ENCODE measurements at regions not wholly inside any gene's neighbourhood (a gene's known extent, or its start where the extent isn't known, plus 50 kb on each side); places are given as distances from the start of the nearest gene placed in this dataset.

DNA sequence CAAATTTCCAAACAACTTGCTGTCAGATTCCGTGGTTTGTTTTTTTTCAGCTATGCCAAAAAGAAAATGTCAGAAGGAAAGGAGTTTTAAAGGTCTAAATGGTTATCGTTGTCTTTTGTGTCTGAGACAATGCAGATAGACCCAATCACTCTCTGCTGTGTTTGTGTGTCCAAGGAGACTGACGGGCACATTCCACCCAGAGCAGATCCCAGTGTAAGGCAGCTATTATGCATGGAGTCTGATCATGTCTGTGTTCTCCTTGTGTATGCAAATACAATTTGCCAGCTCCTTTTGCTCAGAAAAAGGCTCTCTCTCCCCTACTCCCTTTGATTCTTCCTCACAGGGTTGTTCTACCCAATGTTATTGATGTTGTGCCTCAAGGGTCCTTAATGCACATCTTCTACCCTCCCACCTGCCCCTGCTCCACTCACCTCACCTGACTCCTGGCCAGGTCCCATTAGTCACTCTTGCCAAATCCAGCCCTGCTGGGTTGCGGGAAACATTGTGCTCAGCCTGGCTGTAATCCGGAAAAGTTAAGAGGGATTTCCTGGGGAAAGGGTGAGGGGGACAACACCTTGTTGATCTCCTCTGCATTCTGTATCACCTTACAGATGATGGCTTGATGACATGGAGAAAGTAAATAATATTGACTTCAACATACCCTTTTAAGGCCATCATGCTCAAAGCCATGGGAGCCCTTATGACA, 61.0 kb downstream of the OTOL1 start:
- no peaks in the 10 kb centered on the region for H3F3A ChIP-seq (ENCODE audit: low read depth)
- no peaks in the 10 kb centered on the region for H3K27me3 ChIP-seq
- Mint-ChIP-seq H3K27ac (no peak overlapping the region), H3K36me3 (no peaks in the 10 kb centered on the region), H3K27me3 (ENCODE audit: insufficient read depth, low read depth) (no peaks in the 10 kb centered on the region), H3K9me3 (no peaks in the 10 kb centered on the region), H3K4me3 (no peak overlapping the region), H3K4me1 (peaks cover 38% of the 10 kb centered on the region)
- no peaks in the 10 kb centered on the region for H4K20me1 ChIP-seq (ENCODE audit: low read depth)
- H3K79me2 ChIP-seq (ENCODE audit: low read depth): no peaks in the 10 kb centered on the region
- TF ChIP-seq EZH2 (IDR thresholded peaks at IDR 0.05) (no peak), EZH2phosphoT487 (IDR thresholded peaks at IDR 0.05) (no peak), CTCF (IDR thresholded peaks at IDR 0.05) (no peak)
- no peak overlapping the region for H3K4me3 ChIP-seq
- no peak overlapping the region for H2AFZ ChIP-seq (replicated peaks)
- H3K4me1 ChIP-seq: peaks cover 14% of the 10 kb centered on the region
- no peaks in the 10 kb centered on the region for H3K9me3 ChIP-seq (ENCODE audit: low read depth)
- no peak overlapping the region for H3K27ac ChIP-seq
- H3K36me3 ChIP-seq: no peaks in the 10 kb centered on the region
- DNase-seq (ENCODE audit: low spot score): no peak
- no peak overlapping the region for H3K4me2 ChIP-seq
- no peak overlapping the region for H3K9ac ChIP-seq

DNA sequence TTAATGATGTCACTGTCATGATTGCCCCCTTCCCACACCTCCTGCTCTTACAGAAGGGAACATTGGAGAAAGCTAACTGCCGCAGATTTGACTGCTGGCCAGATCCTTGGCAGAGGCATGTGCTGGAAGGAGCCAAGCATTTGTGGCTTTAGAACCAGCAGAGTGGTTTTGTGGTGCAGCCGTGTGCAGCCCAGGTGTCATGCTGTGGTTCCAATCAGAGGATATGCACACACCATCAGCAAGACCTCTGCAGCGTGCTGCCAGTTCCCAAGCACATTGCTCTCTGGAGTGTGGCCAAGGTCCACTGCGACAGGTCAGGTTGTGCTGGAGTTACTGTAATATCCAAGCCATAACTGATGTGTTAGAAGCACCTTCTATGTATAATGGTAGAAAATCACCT, 61.6 kb downstream of the OTOL1 start:
- H3K9me3 Mint-ChIP-seq: no peaks in the 10 kb centered on the region
- no peaks in the 10 kb centered on the region for H3K27me3 ChIP-seq
- H3K27ac Mint-ChIP-seq: no peak overlapping the region
- no peak overlapping the region for H3K27ac ChIP-seq
- H3K36me3 ChIP-seq: no peaks in the 10 kb centered on the region
- H3K79me2 ChIP-seq (ENCODE audit: low read depth): no peaks in the 10 kb centered on the region
- no peak overlapping the region for H3K4me2 ChIP-seq
- no peak overlapping the region for H3K4me3 ChIP-seq
- no peaks in the 10 kb centered on the region for H3F3A ChIP-seq (ENCODE audit: low read depth)
- no peak overlapping the region for H3K9ac ChIP-seq
- H3K27me3 Mint-ChIP-seq (ENCODE audit: insufficient read depth, low read depth): no peaks in the 10 kb centered on the region
- no peak overlapping the region for H3K4me3 Mint-ChIP-seq
- no peak for DNase-seq (ENCODE audit: low spot score)
- peaks cover 8% of the 10 kb centered on the region for H3K4me1 ChIP-seq
- no peak overlapping the region for H2AFZ ChIP-seq (replicated peaks)
- peaks cover 37% of the 10 kb centered on the region for H3K4me1 Mint-ChIP-seq
- TF ChIP-seq EZH2phosphoT487 (IDR thresholded peaks at IDR 0.05): no peak
- TF ChIP-seq EZH2 (IDR thresholded peaks at IDR 0.05): no peak
- no peak for TF ChIP-seq CTCF (IDR thresholded peaks at IDR 0.05)
- no peaks in the 10 kb centered on the region for H3K9me3 ChIP-seq (ENCODE audit: low read depth)
- no peaks in the 10 kb centered on the region for H4K20me1 ChIP-seq (ENCODE audit: low read depth)
- H3K36me3 Mint-ChIP-seq: no peaks in the 10 kb centered on the region

DNA sequence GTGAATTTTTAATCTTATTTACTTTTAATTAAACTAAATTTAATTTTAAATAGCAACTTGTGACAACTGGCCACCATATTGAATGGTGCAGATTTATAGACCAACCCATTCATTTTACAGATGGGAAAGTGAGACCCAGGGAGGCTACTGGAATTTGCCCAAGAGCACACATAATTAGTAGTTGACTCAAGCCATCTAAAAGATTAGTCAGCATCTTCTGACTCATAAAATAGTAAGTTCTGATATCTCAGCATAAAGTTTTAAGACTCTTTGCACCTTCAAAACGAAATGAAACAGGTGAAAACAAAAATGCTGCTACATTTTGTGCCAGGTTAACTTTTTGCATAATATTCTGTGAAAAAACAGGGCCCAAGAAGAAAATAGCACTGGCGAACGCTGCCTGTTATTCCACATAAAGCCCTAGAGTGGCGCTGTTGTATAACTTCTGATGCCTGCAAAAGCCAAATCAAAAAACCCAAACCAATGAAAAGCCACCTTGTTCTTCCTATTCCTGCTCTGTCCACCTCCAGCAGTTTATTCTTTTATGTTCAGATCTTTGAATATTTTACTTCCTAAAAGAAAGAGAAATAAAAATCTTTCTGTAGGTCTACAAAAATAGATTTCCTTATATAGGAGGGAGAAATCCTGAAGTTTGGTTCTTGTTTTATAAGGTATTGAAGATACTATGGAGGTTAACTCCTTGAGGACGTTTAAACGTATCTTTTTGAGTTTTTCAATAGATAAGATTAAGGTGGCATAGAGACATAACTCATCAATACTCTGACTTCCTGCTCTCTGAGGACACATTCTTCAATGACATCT, 62.8 kb downstream of the OTOL1 start:
- Histone ChIP-seq H3K36me3 (no peaks in the 10 kb centered on the region), H3K27me3 (no peaks in the 10 kb centered on the region), H3K9ac (no peak overlapping the region), H3K4me2 (no peak overlapping the region), H3K4me1 (peaks cover 5% of the 10 kb centered on the region), H2AFZ (replicated peaks) (no peak overlapping the region), H3K9me3 (ENCODE audit: low read depth) (no peaks in the 10 kb centered on the region), H3K79me2 (ENCODE audit: low read depth) (no peaks in the 10 kb centered on the region), H3K4me3 (no peak overlapping the region), H3K27ac (no peak overlapping the region), H3F3A (ENCODE audit: low read depth) (no peaks in the 10 kb centered on the region), H4K20me1 (ENCODE audit: low read depth) (no peaks in the 10 kb centered on the region)
- Mint-ChIP-seq H3K4me1 (peaks cover 35% of the 10 kb centered on the region), H3K4me3 (no peak overlapping the region), H3K36me3 (no peaks in the 10 kb centered on the region), H3K9me3 (no peaks in the 10 kb centered on the region), H3K27ac (no peak overlapping the region), H3K27me3 (ENCODE audit: insufficient read depth, low read depth) (no peaks in the 10 kb centered on the region)
- DNase-seq (ENCODE audit: low spot score): peak; percentile 70
- TF ChIP-seq EZH2 (IDR thresholded peaks at IDR 0.05) (no peak), CTCF (IDR thresholded peaks at IDR 0.05) (peak; percentile 94)
